Nephron (organoid): ENCODE measurements at regions not wholly inside any gene's neighbourhood (a gene's known extent, or its start where the extent isn't known, plus 50 kb on each side); places are given as distances from the start of the nearest gene placed in this dataset.

Experiments
- H3K27ac Mint-ChIP-seq, 3 experiments: 2 replicates each; pipeline ENCODE4 v1.8.0; 2020; ENCODE audit warnings: mixed read lengths in 3 of 3, mild to moderate bottlenecking in 2 of 3, moderate library complexity in 1 of 3
- H3K27me3 Mint-ChIP-seq: 2 replicates; pipeline ENCODE4 v1.8.0; 2021; ENCODE audit warnings: low read depth, mild to moderate bottlenecking, moderate library complexity, mixed read lengths
- H3K36me3 Mint-ChIP-seq: 2 replicates; pipeline ENCODE4 v1.8.0; 2020; ENCODE audit warnings: low read depth, mixed read lengths
- H3K4me1 Mint-ChIP-seq: 2 replicates; pipeline ENCODE4 v1.8.0; 2020; ENCODE audit warnings: mixed read lengths
- H3K4me3 Mint-ChIP-seq, 3 experiments: 2 replicates each; pipeline ENCODE4 v1.8.0; 2020; ENCODE audit warnings: mild to moderate bottlenecking in 3 of 3, mixed read lengths in 3 of 3, moderate library complexity in 2 of 3
- H3K9me3 Mint-ChIP-seq: 2 replicates; pipeline ENCODE4 v1.8.0; 2020; ENCODE audit warnings: mixed read lengths
- TF ChIP-seq, protein P1 (sequence below), 3 experiments: fragments of 200-600 bp; sonication (generic); IDR thresholded peaks; one replicate each; pipeline ENCODE4 v1.5.0; 2021; ENCODE audit warnings: antibody characterized with exemption in 3 of 3; ENCODE audit not compliant: unreplicated experiment in 3 of 3

DNA sequence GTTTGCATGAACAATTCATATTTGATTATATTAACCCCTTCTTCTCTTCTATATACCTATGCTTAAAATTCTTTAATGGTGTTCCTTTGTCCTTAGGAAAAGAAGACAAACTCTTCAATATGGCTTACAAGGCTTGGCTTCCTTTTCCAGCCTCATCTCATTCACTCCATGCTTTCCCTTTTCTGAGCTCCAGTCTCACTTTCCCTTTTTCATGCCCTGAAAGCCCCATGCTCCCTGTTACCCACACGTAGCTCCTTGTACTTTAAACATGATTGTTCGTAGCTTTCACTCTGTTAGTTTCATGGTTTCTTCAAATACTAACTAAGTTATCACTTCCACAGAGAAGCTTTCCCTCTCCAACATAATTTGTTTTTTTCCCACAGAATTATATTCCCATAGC, 161.3 kb downstream of the UBE2E3 start:
- Mint-ChIP-seq H3K36me3 (no peaks in the 10 kb centered on the region), H3K4me3 (no peak overlapping the region), H3K27me3 (no peaks in the 10 kb centered on the region), H3K4me1 (no peaks in the 10 kb centered on the region), H3K9me3 (peaks cover 2% of the 10 kb centered on the region), H3K27ac (no peak overlapping the region)
- TF ChIP-seq, protein P1, sequence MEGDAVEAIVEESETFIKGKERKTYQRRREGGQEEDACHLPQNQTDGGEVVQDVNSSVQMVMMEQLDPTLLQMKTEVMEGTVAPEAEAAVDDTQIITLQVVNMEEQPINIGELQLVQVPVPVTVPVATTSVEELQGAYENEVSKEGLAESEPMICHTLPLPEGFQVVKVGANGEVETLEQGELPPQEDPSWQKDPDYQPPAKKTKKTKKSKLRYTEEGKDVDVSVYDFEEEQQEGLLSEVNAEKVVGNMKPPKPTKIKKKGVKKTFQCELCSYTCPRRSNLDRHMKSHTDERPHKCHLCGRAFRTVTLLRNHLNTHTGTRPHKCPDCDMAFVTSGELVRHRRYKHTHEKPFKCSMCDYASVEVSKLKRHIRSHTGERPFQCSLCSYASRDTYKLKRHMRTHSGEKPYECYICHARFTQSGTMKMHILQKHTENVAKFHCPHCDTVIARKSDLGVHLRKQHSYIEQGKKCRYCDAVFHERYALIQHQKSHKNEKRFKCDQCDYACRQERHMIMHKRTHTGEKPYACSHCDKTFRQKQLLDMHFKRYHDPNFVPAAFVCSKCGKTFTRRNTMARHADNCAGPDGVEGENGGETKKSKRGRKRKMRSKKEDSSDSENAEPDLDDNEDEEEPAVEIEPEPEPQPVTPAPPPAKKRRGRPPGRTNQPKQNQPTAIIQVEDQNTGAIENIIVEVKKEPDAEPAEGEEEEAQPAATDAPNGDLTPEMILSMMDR (IDR thresholded peaks at IDR 0.05; ENCODE audit: unreplicated experiment in 3 of 3), result no peak

DNA sequence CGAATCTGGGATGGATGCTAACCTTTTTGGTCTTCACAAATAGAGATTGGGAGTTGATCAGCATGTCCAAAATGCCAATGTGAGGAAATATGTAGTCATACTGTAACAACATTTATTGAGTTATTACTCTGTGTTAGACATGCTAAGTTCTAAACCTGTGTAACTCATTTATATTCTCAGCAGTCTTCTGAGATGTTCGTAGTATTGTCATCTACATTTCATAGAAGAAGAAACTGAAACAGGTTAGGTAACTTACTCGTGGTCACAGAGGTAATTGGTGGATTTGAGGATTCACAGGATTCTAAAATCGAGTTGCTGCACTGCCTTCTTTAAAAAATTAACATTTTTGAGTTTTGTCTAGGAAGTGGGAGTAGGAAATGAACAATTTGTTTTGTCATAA, 162.1 kb downstream of the UBE2E3 start:
- Mint-ChIP-seq H3K27ac (no peak overlapping the region), H3K27me3 (no peaks in the 10 kb centered on the region), H3K9me3 (no peaks in the 10 kb centered on the region), H3K4me1 (no peaks in the 10 kb centered on the region), H3K36me3 (no peaks in the 10 kb centered on the region), H3K4me3 (no peak overlapping the region)
- TF ChIP-seq, protein P1 (IDR thresholded peaks at IDR 0.05; ENCODE audit: unreplicated experiment in 3 of 3), result no peak

DNA sequence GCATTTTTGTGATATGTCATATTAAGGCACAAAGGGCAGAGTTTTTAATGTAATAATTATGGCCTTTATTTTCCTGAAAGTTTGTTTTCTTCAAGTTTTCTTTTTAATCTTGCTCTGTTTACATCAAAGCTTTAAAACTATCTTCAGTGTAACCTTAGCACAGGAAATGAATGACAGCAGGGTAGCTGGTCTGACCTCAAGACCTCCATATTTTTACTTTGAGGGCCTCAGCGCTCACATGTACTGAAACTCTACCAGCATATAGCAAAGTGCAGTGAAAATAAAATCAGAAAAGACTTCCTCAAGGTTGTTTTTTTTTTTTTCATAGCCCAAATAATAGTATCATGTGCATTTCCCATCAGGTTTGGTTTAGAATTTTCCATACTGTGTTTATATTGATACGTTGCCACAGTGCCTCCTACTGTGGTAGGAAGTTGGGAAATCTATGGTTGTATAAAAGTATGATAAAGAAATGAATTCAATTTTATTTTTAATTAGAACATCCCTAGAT, 163.4 kb downstream of the UBE2E3 start:
- no peak overlapping the region for H3K27ac Mint-ChIP-seq
- H3K27me3 Mint-ChIP-seq, result no peaks in the 10 kb centered on the region
- no peak overlapping the region for H3K4me3 Mint-ChIP-seq
- no peaks in the 10 kb centered on the region for H3K4me1 Mint-ChIP-seq
- no peaks in the 10 kb centered on the region for H3K36me3 Mint-ChIP-seq
- TF ChIP-seq, protein P1 (IDR thresholded peaks at IDR 0.05; ENCODE audit: unreplicated experiment in 3 of 3), result no peak
- H3K9me3 Mint-ChIP-seq, result no peaks in the 10 kb centered on the region

DNA sequence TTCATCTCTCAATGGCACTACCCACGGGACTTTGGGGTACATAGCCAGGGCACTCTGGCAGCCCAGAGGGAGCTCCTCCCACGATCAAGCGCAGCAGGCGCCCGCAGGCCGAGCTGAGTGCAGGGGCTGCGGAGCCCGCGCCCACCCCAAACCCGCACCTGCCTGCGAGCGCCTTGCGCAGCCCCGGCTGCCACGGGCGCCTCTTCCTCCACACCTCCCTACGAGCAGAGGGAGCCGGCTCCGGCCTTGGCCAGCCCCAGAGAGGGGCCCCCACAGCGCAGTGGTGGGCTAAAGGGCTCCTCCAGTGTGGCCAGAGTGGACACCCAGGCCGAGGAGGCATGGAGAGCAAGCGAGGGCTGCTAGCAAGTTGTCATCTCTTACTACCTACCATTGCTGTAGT, 165.2 kb downstream of the UBE2E3 start:
- Mint-ChIP-seq H3K9me3 (no peaks in the 10 kb centered on the region), H3K36me3 (no peaks in the 10 kb centered on the region), H3K4me1 (no peaks in the 10 kb centered on the region), H3K27ac (no peak overlapping the region), H3K4me3 (no peak overlapping the region), H3K27me3 (no peaks in the 10 kb centered on the region)
- TF ChIP-seq, protein P1 (IDR thresholded peaks at IDR 0.05; ENCODE audit: unreplicated experiment in 3 of 3), result no peak

DNA sequence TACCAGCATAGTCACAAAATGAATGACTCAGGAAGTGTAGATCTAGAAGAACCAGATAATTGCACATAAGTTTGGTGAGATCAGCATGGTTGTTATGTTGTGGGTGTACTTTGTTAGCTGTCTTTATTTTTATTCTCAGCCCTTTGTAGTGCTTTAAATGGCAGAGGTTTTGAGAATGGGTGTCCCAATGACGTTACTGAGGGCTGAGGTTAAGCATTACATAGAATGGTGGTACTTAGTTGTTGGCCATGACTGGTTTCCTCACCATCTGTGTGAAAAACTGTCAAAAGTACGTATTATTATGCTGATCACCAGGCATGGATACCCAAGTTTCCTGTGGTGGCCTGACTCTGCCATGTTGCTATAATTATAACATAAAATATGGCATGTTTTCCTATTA, 165.8 kb downstream of the UBE2E3 start:
- Mint-ChIP-seq H3K27ac (no peak overlapping the region), H3K4me3 (no peak overlapping the region), H3K4me1 (peaks cover 2% of the 10 kb centered on the region), H3K9me3 (no peaks in the 10 kb centered on the region), H3K36me3 (no peaks in the 10 kb centered on the region), H3K27me3 (no peaks in the 10 kb centered on the region)
- TF ChIP-seq, protein P1 (IDR thresholded peaks at IDR 0.05; ENCODE audit: unreplicated experiment in 3 of 3), result no peak

DNA sequence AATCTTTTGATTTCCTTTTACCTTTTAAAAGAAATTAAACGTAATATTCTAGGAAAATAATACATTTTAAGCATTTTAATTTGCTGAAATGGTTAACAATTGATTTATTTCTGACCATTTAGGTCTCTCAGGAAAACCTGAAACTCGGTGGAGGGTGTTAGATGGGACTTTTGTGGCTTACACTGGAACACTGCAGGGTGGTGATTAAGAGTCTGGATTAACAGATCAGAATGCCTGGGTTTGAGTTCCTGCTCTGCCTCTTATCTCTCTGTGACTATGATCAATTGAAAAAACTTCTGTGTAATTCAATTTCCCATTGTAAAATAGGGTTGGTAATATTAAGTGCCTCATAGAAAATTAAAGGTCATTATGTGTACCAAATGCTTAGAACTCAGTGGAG, 168.7 kb downstream of the UBE2E3 start:
- Mint-ChIP-seq H3K27ac (no peak overlapping the region), H3K4me1 (peaks cover 25% of the 10 kb centered on the region), H3K4me3 (no peak overlapping the region), H3K9me3 (no peaks in the 10 kb centered on the region), H3K27me3 (no peaks in the 10 kb centered on the region), H3K36me3 (no peaks in the 10 kb centered on the region)
- TF ChIP-seq, protein P1 (IDR thresholded peaks at IDR 0.05; ENCODE audit: unreplicated experiment in 3 of 3), result no peak
